ENCODE measurements at regions not wholly inside any gene's neighbourhood (a gene's known extent, or its start where the extent isn't known, plus 50 kb on each side); places are given as distances from the start of the nearest gene placed in this dataset.

GRCh38 chr3:177478170-177478867 lies 281.0 kb upstream of the TBL1XR1 start:
- TF ChIP-seq REST (IDR thresholded peaks at IDR 0.05; ENCODE audit: borderline replicate concordance): no peak
- TF ChIP-seq CTCF (IDR thresholded peaks at IDR 0.05; ENCODE audit: poor library complexity, severe bottlenecking): no peak
- no peak for TF ChIP-seq EZH2 (IDR thresholded peaks at IDR 0.05; ENCODE audit: borderline replicate concordance, insufficient read depth, low read length, poor library complexity, severe bottlenecking)
- no peak for TF ChIP-seq TAF1 (IDR thresholded peaks at IDR 0.05; ENCODE audit: low read depth)
- TF ChIP-seq EP300 (conservative IDR thresholded peaks at IDR 0.05; ENCODE audit: poor library complexity, severe bottlenecking): no peak

All from neural cell (in vitro differentiated cells).